SK-N-MC (cell line): ENCODE measurements at regions not wholly inside any gene's neighbourhood (a gene's known extent, or its start where the extent isn't known, plus 50 kb on each side); places are given as distances from the start of the nearest gene placed in this dataset.
"Not testable (repeated sequence)": the region's sequence is repeated elsewhere in the genome, so short reads cannot be mapped to it uniquely, and the experiment has no call there.

Source experiments
- DNase-seq: peaks from one replicate; pipeline ENCODE4 v3.0.0-alpha.2; 2011; ENCODE audit warnings: low read depth, low spot score
- H3K27ac ChIP-seq: fragments of 200-600 bp; sonication (generic); 2 replicates; pipeline ENCODE4 v1.5.1; 2016; ENCODE audit warnings: mixed run types
- H3K36me3 ChIP-seq: fragments of 200-600 bp; sonication (generic); 2 replicates; pipeline ENCODE4 v1.6.1; 2017; ENCODE audit warnings: antibody characterized with exemption, low read length, mixed read lengths; ENCODE audit not compliant: insufficient read depth
- H3K4me3 ChIP-seq: fragments of 200-600 bp; sonication (generic); 2 replicates; pipeline ENCODE4 v1.5.1; 2016
- H3K9ac ChIP-seq: fragments of 200-600 bp; sonication (generic); 2 replicates; pipeline ENCODE4 v1.8.0; 2017; ENCODE audit warnings: mixed run types, mixed read lengths; ENCODE audit not compliant: insufficient read length
- H3K9me3 ChIP-seq: fragments of 200-600 bp; sonication (generic); 2 replicates; pipeline ENCODE4 v1.6.1; 2017; ENCODE audit warnings: low read depth, mild to moderate bottlenecking, antibody characterized with exemption, low read length, moderate library complexity, mixed read lengths
- EZH2 ChIP-seq: fragments of 200-600 bp; sonication (generic); IDR thresholded peaks from one replicate; pipeline ENCODE4 v1.6.1; 2017; ENCODE audit warnings: antibody characterized with exemption
- FOXP2 ChIP-seq: optimal IDR thresholded peaks from 2 replicates; pipeline ENCODE3; 2011; ENCODE audit warnings: mild to moderate bottlenecking, moderate library complexity; ENCODE audit not compliant: insufficient read depth; ENCODE audit errors: extremely low read length, control extremely low read depth
- POLR2AphosphoS5 ChIP-seq: IDR thresholded peaks from 2 replicates; pipeline ENCODE4 v1.6.1; 2012; ENCODE audit warnings: mild to moderate bottlenecking, low read depth, low read length, borderline replicate concordance

DNA sequence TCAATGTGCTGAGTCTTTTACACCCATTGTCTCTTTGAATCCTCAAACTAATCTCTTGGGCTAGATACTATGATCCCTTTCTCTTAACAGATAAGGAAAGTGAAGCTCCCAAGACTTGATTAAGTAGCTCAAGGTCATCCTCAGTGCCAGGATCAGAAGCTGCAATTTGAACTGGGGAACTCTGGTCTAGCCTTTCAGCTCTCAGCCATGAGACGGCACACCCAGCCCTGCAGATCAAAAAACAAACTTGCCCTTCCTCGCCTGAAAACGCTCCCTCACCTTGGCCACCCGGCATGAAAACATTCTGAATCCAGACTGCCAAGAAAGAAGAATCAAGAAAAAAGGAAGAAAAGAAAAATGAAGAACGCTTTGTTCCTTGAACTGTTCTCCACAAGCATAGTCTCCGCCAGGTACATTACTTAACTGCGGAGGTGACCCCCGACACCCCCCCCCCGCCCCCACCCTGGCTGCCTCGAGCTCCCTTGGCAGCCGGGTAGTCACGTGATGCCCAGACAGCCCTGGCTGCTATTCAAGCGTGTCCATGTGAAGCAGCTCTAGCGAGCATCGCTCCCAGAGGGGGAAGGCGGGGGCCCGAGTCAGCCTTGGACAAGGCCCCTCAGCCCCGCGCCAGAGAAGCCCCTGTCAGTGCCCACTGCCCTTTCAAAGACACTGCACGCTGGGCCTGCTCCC lies 451.2 kb downstream of the MIAT start:
- Histone ChIP-seq H3K9me3 (no peaks in the 10 kb centered on the region), H3K4me3 (no peak overlapping the region), H3K36me3 (no peaks in the 10 kb centered on the region), H3K9ac (no peak overlapping the region), H3K27ac (no peak overlapping the region)
- no peak for TF ChIP-seq EZH2
- no peak for TF ChIP-seq FOXP2
- no peak for TF ChIP-seq POLR2AphosphoS5
- no peak for DNase-seq

DNA sequence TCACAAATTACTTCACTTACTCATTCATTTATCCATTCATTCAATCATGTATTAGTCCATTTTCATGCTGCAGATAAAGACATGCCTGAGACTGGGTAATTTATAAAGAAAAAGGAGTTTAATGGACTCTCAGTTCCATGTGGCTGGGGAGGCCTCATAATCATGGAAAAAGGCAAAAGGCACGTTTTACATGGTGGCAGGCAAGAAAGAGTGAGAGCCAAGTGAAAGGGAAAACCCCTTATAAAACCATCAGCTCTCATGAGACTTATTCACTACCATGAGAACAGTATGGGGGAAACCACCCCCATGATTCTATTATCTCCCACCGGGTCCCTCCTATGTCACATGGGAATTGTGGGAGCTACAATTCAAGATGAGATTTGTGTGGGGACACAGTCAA lies 452.0 kb downstream of the MIAT start:
- not testable (repeated sequence) for H3K36me3 ChIP-seq, H3K4me3 ChIP-seq, H3K9ac ChIP-seq, H3K9me3 ChIP-seq, H3K27ac ChIP-seq, DNase-seq

DNA sequence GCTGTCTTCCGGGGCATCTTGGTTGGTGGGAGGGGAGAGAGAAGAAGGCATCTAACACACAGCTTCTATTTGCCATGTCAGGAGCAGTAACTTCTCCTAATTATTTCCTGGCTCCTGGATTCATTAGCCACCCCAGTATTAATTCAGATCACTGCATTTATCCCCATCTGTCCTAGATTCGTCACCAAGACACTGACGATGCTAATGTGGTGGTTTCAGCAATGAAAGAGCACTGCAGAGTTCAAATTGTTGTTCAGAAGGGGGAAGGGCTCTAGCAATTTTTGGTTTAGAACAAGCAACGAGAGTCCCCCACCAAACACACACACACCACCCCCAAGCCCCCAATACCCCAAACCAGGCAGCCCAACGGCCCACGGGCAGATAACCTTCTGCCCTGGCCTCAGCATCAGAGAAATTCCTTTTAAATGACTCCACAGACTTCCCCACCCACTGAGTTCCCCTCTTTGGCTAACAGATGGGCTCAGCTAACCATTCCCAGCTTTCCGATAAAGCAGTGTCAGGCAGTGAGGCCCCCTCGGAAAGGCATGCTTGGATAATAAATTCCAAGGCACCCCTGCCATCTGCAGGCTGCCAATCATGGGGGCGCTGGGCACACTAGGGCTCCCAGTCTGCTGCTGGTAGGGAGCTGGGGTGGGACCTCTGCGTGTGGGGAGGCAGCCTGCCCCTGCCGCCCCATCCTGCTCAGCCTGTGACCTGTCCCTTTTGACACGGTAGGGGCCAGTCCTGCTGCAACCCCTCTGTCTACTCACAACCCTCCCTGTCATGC lies 453.5 kb downstream of the MIAT start:
- Histone ChIP-seq H3K9ac (no peak overlapping the region), H3K36me3 (no peaks in the 10 kb centered on the region), H3K4me3 (no peak overlapping the region), H3K27ac (no peak overlapping the region), H3K9me3 (no peaks in the 10 kb centered on the region)
- no peak for TF ChIP-seq POLR2AphosphoS5
- no peak for TF ChIP-seq EZH2
- TF ChIP-seq FOXP2: no peak
- DNase-seq: no peak

DNA sequence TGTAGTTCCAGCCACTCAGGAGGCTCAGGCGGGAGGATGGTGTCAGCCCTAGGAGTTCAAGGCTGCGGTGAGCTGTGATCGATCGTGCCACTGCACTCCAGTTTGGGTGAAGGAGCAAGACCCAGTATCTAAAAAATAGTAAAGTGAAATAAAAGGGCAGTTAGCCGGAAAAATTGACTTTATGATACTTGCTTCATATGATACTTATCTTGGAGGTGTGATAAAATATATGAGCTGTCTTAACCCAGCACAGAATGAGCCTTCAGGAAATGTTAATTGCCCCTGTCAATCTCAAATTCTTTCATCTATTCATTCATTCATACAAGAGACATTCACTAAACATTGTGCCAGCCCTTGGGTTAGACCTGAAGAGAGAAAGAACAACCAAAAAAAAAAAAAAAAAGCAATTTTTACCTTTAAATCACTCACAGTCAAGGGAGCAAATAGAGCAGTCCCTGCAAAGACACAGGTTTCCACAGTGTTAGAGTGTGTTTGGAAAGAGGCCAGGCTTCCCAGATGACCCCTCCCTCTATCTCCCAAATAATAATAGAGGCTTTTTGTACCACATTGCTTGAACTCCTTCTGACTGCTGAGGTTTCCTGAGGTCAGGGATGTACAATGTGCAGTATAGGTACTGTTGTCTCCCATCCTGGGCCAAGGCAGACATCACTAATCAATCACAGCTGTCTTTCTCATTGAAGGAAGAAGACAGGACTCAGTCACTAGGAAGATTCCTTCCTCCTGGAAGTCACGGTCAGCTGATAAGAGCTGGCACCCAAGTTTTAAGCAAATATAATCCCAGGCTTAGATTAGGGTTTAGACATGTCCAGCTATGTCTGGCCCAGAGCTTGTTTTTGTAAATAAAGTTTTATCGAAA lies 454.6 kb downstream of the MIAT start:
- no peak for DNase-seq
- no peak overlapping the region for H3K9ac ChIP-seq
- H3K36me3 ChIP-seq: no peaks in the 10 kb centered on the region
- no peak overlapping the region for H3K27ac ChIP-seq
- H3K9me3 ChIP-seq: no peaks in the 10 kb centered on the region
- no peak overlapping the region for H3K4me3 ChIP-seq
- TF ChIP-seq EZH2 (no peak), POLR2AphosphoS5 (no peak), FOXP2 (no peak)

DNA sequence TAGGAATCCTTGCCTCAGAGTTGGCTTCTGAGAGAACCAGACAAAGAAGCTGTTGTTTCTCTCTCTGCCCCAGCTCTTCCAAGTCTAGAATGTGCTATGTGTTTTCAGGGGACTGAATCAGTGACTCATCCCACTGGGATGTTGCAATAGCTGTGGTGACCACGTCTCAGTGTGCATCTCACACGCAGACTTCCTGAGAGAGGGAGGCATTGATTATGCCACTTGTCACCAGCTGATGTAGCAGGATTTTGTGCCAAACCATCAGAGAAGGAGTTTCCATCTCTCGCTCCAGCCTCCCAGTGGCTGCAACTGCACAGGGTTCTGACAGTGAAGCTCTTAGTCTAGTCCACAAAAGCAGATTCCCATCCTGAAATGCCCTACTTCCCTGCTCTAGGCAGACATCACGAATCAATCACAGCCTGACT lies 455.8 kb downstream of the MIAT start:
- H3K27ac ChIP-seq: no peak overlapping the region
- H3K9me3 ChIP-seq: no peaks in the 10 kb centered on the region
- no peak overlapping the region for H3K9ac ChIP-seq
- no peak for TF ChIP-seq EZH2
- TF ChIP-seq FOXP2: no peak
- TF ChIP-seq POLR2AphosphoS5: no peak
- no peak overlapping the region for H3K4me3 ChIP-seq
- H3K36me3 ChIP-seq: no peaks in the 10 kb centered on the region
- no peak for DNase-seq

DNA sequence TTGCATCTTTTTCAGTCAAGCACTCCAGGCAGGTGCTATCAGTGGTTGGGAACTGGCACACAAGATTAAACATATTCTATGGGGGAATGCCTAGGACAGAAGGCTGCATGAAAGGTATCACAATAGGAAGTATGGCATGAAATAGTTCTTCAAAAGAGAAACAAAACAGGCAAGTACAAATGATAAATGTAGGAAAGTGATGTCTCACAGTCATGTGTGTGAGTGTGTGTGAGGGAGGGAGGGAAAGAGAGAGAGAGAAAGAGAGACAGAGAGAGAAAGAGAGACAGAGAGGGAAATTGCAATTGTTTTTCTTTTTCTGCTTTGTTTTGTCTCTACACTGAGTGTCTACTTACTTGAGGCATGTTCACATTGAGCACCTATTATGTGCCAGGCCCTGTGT lies 456.3 kb downstream of the MIAT start:
- Histone ChIP-seq H3K36me3 (no peaks in the 10 kb centered on the region), H3K27ac (no peak overlapping the region), H3K9me3 (no peaks in the 10 kb centered on the region), H3K4me3 (no peak overlapping the region), H3K9ac (no peak overlapping the region)
- no peak for DNase-seq
- TF ChIP-seq FOXP2: no peak
- TF ChIP-seq EZH2: no peak
- no peak for TF ChIP-seq POLR2AphosphoS5

DNA sequence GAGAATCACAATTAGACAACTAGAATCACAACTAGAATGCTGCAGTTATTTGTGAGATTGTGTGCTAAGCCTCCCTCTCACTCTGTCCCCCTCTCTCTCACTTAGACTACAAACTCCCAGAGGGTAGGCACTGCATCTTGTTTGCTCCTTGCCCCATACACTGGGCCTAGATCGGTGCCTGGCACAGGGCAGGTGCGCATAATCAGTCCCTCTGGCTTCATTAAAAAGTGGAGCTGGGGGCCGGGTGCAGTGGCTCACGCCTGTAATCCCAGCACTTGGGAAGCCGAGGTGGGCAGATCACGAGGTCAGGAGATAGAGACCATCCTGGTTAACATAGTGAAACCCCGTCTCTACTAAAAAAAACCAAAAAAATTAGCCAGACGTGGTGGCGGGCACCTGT lies 456.8 kb downstream of the MIAT start:
- Histone ChIP-seq H3K36me3 (no peaks in the 10 kb centered on the region), H3K4me3 (no peak overlapping the region), H3K9me3 (no peaks in the 10 kb centered on the region), H3K27ac (no peak overlapping the region), H3K9ac (no peak overlapping the region)
- no peak for TF ChIP-seq POLR2AphosphoS5
- no peak for TF ChIP-seq FOXP2
- no peak for TF ChIP-seq EZH2
- DNase-seq: no peak

DNA sequence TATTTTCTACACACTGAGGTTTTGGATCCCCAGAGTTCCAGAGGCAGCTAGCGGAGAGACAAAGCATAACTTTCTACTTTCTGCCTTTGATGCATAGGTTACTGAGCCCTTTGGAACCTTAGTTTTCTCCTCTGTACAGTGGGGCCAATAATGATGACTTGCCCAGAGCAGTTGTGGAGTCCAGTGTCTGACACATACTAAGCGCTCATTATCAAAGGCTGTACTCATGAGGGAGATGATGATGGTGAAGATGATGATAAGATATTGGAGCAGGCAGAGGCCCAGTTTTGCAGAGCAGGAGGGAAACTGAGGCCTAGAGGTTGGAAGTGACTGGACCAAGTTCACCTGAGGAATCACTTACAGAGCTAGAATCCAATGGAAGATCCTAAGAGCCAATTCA lies 458.0 kb downstream of the MIAT start:
- no peak for TF ChIP-seq POLR2AphosphoS5
- H3K9me3 ChIP-seq: no peaks in the 10 kb centered on the region
- no peaks in the 10 kb centered on the region for H3K36me3 ChIP-seq
- H3K4me3 ChIP-seq: no peak overlapping the region
- no peak for DNase-seq
- H3K27ac ChIP-seq: no peak overlapping the region
- H3K9ac ChIP-seq: no peak overlapping the region
